ENCODE measurements at regions not wholly inside any gene's neighbourhood (a gene's known extent, or its start where the extent isn't known, plus 50 kb on each side); places are given as distances from the start of the nearest gene placed in this dataset.

DNA sequence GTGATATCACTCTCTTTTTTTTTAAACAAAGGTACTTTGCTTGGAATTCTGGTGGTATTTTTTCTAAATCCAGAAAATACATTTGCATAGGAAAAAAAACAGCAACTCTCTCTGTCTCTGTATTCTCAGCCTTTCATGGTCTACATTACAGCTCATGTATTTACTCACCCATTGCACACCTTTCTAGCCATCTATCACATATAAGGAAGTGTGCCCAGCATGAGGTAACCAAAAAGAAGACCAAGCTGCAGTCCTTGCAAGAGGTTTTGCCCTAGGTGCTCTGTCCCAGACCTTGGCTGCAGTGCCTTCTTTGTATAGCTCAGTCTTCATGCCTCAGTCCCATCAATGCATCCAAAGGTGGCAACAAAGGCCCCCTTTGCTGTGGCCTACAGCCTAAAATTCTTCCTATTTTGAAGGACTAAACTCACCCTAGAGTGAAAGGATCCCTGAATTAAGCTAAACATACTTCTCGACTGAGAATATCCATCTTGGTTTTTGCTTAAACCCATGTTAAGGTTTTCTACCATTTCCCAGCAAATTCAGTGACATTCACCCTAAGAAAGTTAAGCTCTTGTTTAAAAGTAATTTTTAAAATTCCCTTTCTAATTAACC lies 446.4 kb downstream of the KIF4B start:
- Histone ChIP-seq H3K14ac (replicated peaks; ENCODE audit: low read depth, low read length) (no peak overlapping the region), H3K4me1 (ENCODE audit: control insufficient read depth, insufficient read depth, low read length) (no peaks in the 10 kb centered on the region), H4K8ac (ENCODE audit: low read depth in 2 of 2, low read length in 2 of 2) (no peak overlapping the region), H4K20me1 (ENCODE audit: insufficient read depth, low read length) (no peaks in the 10 kb centered on the region), H2AFZ (replicated peaks; ENCODE audit: low read length, poor library complexity) (no peak overlapping the region), H3K36me3 (ENCODE audit: control insufficient read depth, insufficient read depth, low read length) (no peaks in the 10 kb centered on the region), H3K27ac (ENCODE audit: insufficient read depth, low read length) (no peak overlapping the region), H2BK20ac (ENCODE audit: low read depth, low read length) (no peak overlapping the region), H2BK15ac (ENCODE audit: low read depth, low read length) (no peak overlapping the region), H2AK5ac (ENCODE audit: low read depth, low read length) (no peak overlapping the region), H2BK120ac (ENCODE audit: low read depth, low read length) (no peak overlapping the region), H3K27me3 (ENCODE audit: control insufficient read depth, insufficient read depth, low read length) (no peaks in the 10 kb centered on the region), H3K23ac (ENCODE audit: low read depth, low read length) (no peak overlapping the region), H3K4me2 (ENCODE audit: low read depth, low read length) (no peak overlapping the region), H3K9me3 (ENCODE audit: control insufficient read depth, insufficient read depth, low read length) (peaks cover 5% of the 10 kb centered on the region), H4K5ac (ENCODE audit: low read depth, low read length) (no peak overlapping the region), H3K18ac (ENCODE audit: low read depth, low read length) (no peak overlapping the region), H3K79me1 (ENCODE audit: low read depth in 1 of 2, low read length in 2 of 2) (no peaks in the 10 kb centered on the region), H3K4ac (ENCODE audit: low read depth, low read length) (no peak overlapping the region), H3K56ac (ENCODE audit: extremely low read depth, insufficient read depth, low read length) (no peak overlapping the region), H3K4me3 (ENCODE audit: insufficient read depth, low read depth, low read length) (no peak overlapping the region), H3K9me1 (ENCODE audit: insufficient read depth, low read length) (no peaks in the 10 kb centered on the region), H4K91ac (ENCODE audit: insufficient read depth, low read depth, low read length) (no peak overlapping the region), H2AK9ac (replicated peaks; ENCODE audit: low read depth, low read length, poor library complexity) (no peak overlapping the region), H2BK5ac (ENCODE audit: low read depth, low read length, poor library complexity, severe bottlenecking) (no peak overlapping the region), H3K9ac (ENCODE audit: low read depth, low read length) (no peak overlapping the region)
- BruUV-seq (replicated peaks), result no TSS peak
- in situ Hi-C loops (cut with MboI; ENCODE audit: low sequenced_read_pairs) (no loop called here), dilution Hi-C loops (cut with HindIII; ENCODE audit: low sequenced_read_pairs, unreplicated experiment) (no loop called here), intact Hi-C loops (cut with micrococcal nuclease) (no loop called here)
- ChIA-PET POLR2A (ENCODE audit: unreplicated experiment) (no interaction called here), CTCF (no interaction called here)
- no CpG with 5 or more reads among the region's 1 CpG for WGBS, 2 experiments (ENCODE audit: extremely low coverage in 2 of 2, insufficient read length in 1 of 2)
- DNase-seq (no peak), ATAC-seq (ENCODE audit: low read depth) (no peak)
- TF ChIP-seq SMC3 (IDR thresholded peaks at IDR 0.05; ENCODE audit: low read depth, low read length), result no peak
- TF ChIP-seq BHLHE40 (IDR thresholded peaks at IDR 0.05; ENCODE audit: low read depth, low read length), result no peak
- no peak for TF ChIP-seq CEBPB (IDR thresholded peaks at IDR 0.05; ENCODE audit: low read depth, low read length)
- TF ChIP-seq, protein P1, sequence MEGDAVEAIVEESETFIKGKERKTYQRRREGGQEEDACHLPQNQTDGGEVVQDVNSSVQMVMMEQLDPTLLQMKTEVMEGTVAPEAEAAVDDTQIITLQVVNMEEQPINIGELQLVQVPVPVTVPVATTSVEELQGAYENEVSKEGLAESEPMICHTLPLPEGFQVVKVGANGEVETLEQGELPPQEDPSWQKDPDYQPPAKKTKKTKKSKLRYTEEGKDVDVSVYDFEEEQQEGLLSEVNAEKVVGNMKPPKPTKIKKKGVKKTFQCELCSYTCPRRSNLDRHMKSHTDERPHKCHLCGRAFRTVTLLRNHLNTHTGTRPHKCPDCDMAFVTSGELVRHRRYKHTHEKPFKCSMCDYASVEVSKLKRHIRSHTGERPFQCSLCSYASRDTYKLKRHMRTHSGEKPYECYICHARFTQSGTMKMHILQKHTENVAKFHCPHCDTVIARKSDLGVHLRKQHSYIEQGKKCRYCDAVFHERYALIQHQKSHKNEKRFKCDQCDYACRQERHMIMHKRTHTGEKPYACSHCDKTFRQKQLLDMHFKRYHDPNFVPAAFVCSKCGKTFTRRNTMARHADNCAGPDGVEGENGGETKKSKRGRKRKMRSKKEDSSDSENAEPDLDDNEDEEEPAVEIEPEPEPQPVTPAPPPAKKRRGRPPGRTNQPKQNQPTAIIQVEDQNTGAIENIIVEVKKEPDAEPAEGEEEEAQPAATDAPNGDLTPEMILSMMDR (conservative IDR thresholded peaks at IDR 0.05; ENCODE audit: low read depth, low read length), result no peak
- TF ChIP-seq CHD1 (IDR thresholded peaks at IDR 0.05; ENCODE audit: low read depth, low read length), result no peak
- TF ChIP-seq MAFK (IDR thresholded peaks at IDR 0.05; ENCODE audit: low read depth, low read length), result no peak
- TF ChIP-seq RCOR1 (IDR thresholded peaks at IDR 0.05; ENCODE audit: insufficient replicate concordance, low read length), result no peak
- TF ChIP-seq, protein P2, sequence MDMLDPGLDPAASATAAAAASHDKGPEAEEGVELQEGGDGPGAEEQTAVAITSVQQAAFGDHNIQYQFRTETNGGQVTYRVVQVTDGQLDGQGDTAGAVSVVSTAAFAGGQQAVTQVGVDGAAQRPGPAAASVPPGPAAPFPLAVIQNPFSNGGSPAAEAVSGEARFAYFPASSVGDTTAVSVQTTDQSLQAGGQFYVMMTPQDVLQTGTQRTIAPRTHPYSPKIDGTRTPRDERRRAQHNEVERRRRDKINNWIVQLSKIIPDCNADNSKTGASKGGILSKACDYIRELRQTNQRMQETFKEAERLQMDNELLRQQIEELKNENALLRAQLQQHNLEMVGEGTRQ (IDR thresholded peaks at IDR 0.05; ENCODE audit: low read depth, low read length), result no peak
